Bronchial epithelial cell (primary cell): ENCODE measurements at regions not wholly inside any gene's neighbourhood (a gene's known extent, or its start where the extent isn't known, plus 50 kb on each side); places are given as distances from the start of the nearest gene placed in this dataset.
A peak's percentile ranks its signal among the peaks of the same experiment; 100 is the strongest.

ENCODE experiments used
- DNase-seq: peaks from one replicate; pipeline ENCODE4 v3.0.0-alpha.2; 2010; ENCODE audit warnings: low read depth
- FAIRE-seq: peaks from 2 replicates; lab custom pipeline; 2011; peaks lifted over from hg19 to GRCh38; lab: Jason Lieb, UNC
- H3K27me3 ChIP-seq: 2 replicates; pipeline ENCODE4 v1.5.1; 2011; ENCODE audit warnings: low read length; ENCODE audit not compliant: control insufficient read depth, insufficient read depth
- H3K36me3 ChIP-seq: 2 replicates; pipeline ENCODE4 v1.5.1; 2011; ENCODE audit warnings: low read length; ENCODE audit not compliant: control insufficient read depth, insufficient read depth
- H3K4me3 ChIP-seq: 2 replicates; pipeline ENCODE4 v1.5.1; 2011; ENCODE audit warnings: mild to moderate bottlenecking, low read depth, low read length, control low read depth
- TF ChIP-seq, protein P1 (sequence below): IDR thresholded peaks from 2 replicates; pipeline ENCODE4 v1.5.1; 2011; ENCODE audit warnings: mild to moderate bottlenecking, moderate library complexity, low read length, control low read depth, inconsistent platforms; ENCODE audit not compliant: insufficient read depth, severe bottlenecking

DNA sequence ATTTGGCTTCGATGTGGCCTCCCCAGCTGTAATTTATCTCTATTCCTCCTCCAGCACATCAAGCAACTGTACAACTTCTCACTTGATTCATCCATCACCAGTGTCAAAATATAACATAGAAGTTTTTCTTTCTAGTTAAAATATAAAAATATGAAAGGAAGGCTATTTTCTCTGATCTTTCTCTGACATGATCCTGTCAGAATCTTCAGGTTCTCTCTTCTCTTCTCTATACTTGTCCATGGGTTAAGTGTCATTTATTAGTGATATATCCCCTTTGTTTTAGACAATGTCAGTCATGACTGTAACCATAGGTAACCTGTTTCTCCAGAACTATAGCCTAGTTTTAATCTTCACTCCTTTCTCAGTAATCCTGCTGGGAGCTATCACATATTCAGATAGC is 132.5 kb upstream of the G2E3 start:
- Histone ChIP-seq H3K36me3 (no peaks in the 10 kb centered on the region), H3K27me3 (no peaks in the 10 kb centered on the region), H3K4me3 (no peak overlapping the region)
- DNase-seq, result no peak
- no peak for FAIRE-seq
- TF ChIP-seq, protein P1, sequence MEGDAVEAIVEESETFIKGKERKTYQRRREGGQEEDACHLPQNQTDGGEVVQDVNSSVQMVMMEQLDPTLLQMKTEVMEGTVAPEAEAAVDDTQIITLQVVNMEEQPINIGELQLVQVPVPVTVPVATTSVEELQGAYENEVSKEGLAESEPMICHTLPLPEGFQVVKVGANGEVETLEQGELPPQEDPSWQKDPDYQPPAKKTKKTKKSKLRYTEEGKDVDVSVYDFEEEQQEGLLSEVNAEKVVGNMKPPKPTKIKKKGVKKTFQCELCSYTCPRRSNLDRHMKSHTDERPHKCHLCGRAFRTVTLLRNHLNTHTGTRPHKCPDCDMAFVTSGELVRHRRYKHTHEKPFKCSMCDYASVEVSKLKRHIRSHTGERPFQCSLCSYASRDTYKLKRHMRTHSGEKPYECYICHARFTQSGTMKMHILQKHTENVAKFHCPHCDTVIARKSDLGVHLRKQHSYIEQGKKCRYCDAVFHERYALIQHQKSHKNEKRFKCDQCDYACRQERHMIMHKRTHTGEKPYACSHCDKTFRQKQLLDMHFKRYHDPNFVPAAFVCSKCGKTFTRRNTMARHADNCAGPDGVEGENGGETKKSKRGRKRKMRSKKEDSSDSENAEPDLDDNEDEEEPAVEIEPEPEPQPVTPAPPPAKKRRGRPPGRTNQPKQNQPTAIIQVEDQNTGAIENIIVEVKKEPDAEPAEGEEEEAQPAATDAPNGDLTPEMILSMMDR, result no peak

DNA sequence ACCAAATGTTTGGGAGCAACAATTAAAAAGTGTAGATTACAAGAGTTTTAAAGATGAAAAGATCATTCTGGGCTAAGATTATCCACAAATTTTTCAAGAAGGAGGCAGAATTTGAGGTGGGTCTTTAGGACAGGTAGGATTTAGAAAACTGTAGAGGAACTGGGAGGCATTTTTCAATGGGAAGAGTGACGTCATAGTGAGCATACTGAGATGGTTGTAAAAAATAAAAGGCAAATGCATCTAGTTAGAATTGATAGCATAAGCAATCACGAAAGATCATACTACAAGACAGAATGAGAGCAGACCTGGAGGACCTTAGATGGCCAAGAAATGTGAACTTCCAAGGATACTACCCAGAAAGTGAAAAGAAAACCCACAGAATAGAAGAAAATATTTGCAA is 131.6 kb upstream of the G2E3 start:
- FAIRE-seq, result no peak
- TF ChIP-seq, protein P1, result no peak
- H3K4me3 ChIP-seq, result no peak overlapping the region
- no peaks in the 10 kb centered on the region for H3K27me3 ChIP-seq
- DNase-seq, result no peak
- no peaks in the 10 kb centered on the region for H3K36me3 ChIP-seq

DNA sequence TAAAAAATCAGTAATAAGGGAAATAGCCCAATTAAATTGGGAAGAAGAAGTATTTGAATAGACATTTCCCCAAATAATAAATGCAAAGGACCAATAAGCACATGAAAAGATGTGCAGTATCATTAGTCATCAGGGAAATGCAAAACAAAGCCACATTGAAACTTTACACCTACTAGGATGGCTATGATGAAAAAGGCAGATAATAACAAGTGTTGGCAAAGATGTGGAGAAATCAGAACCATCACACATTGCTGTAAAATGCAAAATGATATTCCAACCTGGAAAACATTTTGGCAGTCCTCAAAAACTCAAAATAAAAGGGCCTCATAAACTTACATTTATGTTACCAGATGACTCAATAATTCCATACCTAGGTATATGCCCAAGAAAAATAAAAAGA is 131.1 kb upstream of the G2E3 start:
- TF ChIP-seq, protein P1, result no peak
- FAIRE-seq (no peak), DNase-seq (no peak)
- Histone ChIP-seq H3K36me3 (no peaks in the 10 kb centered on the region), H3K27me3 (no peaks in the 10 kb centered on the region), H3K4me3 (no peak overlapping the region)

DNA sequence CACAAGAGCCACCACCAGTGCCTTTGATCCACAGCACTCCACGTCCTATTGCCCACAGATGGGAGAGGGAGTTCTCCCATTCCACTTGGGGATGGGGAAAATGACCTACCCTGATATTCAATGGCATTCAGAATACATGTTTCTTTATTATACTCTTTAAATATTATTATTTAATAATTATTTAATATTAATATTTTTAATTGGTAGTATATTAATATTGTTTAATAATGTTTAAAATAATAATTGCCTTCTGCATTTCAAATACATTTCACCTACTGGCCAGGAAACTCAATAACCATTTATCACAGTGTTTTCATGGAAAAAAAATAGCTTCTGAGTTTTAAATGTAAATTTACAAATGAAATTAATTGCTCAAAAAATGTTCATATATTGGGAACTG is 127.4 kb upstream of the G2E3 start:
- Histone ChIP-seq H3K27me3 (no peaks in the 10 kb centered on the region), H3K36me3 (no peaks in the 10 kb centered on the region), H3K4me3 (no peak overlapping the region)
- FAIRE-seq, result no peak
- DNase-seq, result no peak
- TF ChIP-seq, protein P1, result no peak

- H3K4me3 ChIP-seq, result no peak overlapping the region
- no peak for FAIRE-seq
- H3K36me3 ChIP-seq, result no peaks in the 10 kb centered on the region
- no peaks in the 10 kb centered on the region for H3K27me3 ChIP-seq
- no peak for DNase-seq
- TF ChIP-seq, protein P1, result no peak
Measured at GRCh38 chr14:30440961-30441360, 118.0 kb upstream of the G2E3 start.

GRCh38 chr14:30443368-30444007 is 115.5 kb upstream of the G2E3 start:
- FAIRE-seq, result no peak
- Histone ChIP-seq H3K36me3 (no peaks in the 10 kb centered on the region), H3K27me3 (no peaks in the 10 kb centered on the region), H3K4me3 (no peak overlapping the region)
- DNase-seq, result peak; percentile 49
- TF ChIP-seq, protein P1, result peak; percentile 56
